H9 (cell line): ENCODE measurements at regions not wholly inside any gene's neighbourhood (a gene's known extent, or its start where the extent isn't known, plus 50 kb on each side); places are given as distances from the start of the nearest gene placed in this dataset.

ENCODE experiments used
- DNase-seq: peaks from one replicate; pipeline ENCODE4 v3.0.0-alpha.2; 2017
- H2AFZ ChIP-seq: one replicate; pipeline ENCODE4 v1.6.1; 2013; ENCODE audit warnings: mild to moderate bottlenecking, low read length, control low read depth, moderate library complexity
- H2AK5ac ChIP-seq: 2 replicates; pipeline ENCODE4 v1.6.1; 2013; ENCODE audit warnings: low read length, control low read depth, mixed read lengths; ENCODE audit not compliant: insufficient read length
- H2BK120ac ChIP-seq: one replicate; pipeline ENCODE4 v1.6.1; 2013; ENCODE audit warnings: low read depth, mild to moderate bottlenecking, low read length, control low read depth, inconsistent platforms; ENCODE audit not compliant: poor library complexity, severe bottlenecking
- H2BK12ac ChIP-seq: 2 replicates; pipeline ENCODE4 v1.6.1; 2013; ENCODE audit warnings: low read length, control low read depth, mixed read lengths, low read depth; ENCODE audit not compliant: insufficient read length
- H2BK15ac ChIP-seq: 2 replicates; pipeline ENCODE4 v1.6.1; 2013; ENCODE audit warnings: low read depth, low read length, control low read depth
- H2BK20ac ChIP-seq: one replicate; pipeline ENCODE4 v1.6.1; 2013; ENCODE audit warnings: low read depth, mild to moderate bottlenecking, low read length, control low read depth, inconsistent platforms; ENCODE audit not compliant: poor library complexity, severe bottlenecking
- H2BK5ac ChIP-seq: 2 replicates; pipeline ENCODE4 v1.6.1; 2013; ENCODE audit warnings: low read length, control low read depth, mixed read lengths; ENCODE audit not compliant: insufficient read length
- H3K14ac ChIP-seq: 2 replicates; pipeline ENCODE4 v1.6.1; 2013; ENCODE audit warnings: low read length, control low read depth; ENCODE audit not compliant: insufficient read depth
- H3K18ac ChIP-seq: 2 replicates; pipeline ENCODE4 v1.6.1; 2013; ENCODE audit warnings: low read depth, mild to moderate bottlenecking, mixed read lengths, low read length, control low read depth; ENCODE audit not compliant: insufficient read length
- H3K23ac ChIP-seq: 2 replicates; pipeline ENCODE4 v1.6.1; 2013; ENCODE audit warnings: low read length, control low read depth, mixed read lengths, low read depth; ENCODE audit not compliant: insufficient read length
- H3K23me2 ChIP-seq: 2 replicates; pipeline ENCODE4 v1.6.1; 2013; ENCODE audit warnings: low read depth, mild to moderate bottlenecking, mixed read lengths, low read length, control low read depth; ENCODE audit not compliant: insufficient read length, poor library complexity, severe bottlenecking
- H3K27ac ChIP-seq: 2 replicates; pipeline ENCODE4 v1.5.1; 2013; ENCODE audit warnings: low read length, control low read depth, mixed read lengths, low read depth; ENCODE audit not compliant: insufficient read length
- H3K27me3 ChIP-seq: 2 replicates; pipeline ENCODE4 v1.6.1; 2013; ENCODE audit warnings: low read length, control low read depth, inconsistent platforms; ENCODE audit not compliant: insufficient read depth
- H3K4ac ChIP-seq: 2 replicates; pipeline ENCODE4 v1.6.1; 2013; ENCODE audit warnings: low read depth, mild to moderate bottlenecking, control low read depth, inconsistent platforms, low read length, moderate library complexity
- H3K4me1 ChIP-seq: 2 replicates; pipeline ENCODE4 v1.6.1; 2013; ENCODE audit warnings: low read length, control low read depth, inconsistent platforms; ENCODE audit not compliant: insufficient read depth
- H3K4me2 ChIP-seq: 2 replicates; pipeline ENCODE4 v1.6.1; 2013; ENCODE audit warnings: low read length, control low read depth, mixed read lengths; ENCODE audit not compliant: insufficient read length, insufficient read depth
- H3K56ac ChIP-seq: 2 replicates; pipeline ENCODE4 v1.6.1; 2013; ENCODE audit warnings: low read depth, mild to moderate bottlenecking, mixed read lengths, low read length, control low read depth; ENCODE audit not compliant: insufficient read length
- H3K79me1 ChIP-seq: 2 replicates; pipeline ENCODE4 v1.6.1; 2013; ENCODE audit warnings: low read depth, mild to moderate bottlenecking, moderate library complexity, low read length, control low read depth, inconsistent platforms; ENCODE audit not compliant: insufficient read depth, poor library complexity, severe bottlenecking
- H3K79me2 ChIP-seq: 2 replicates; pipeline ENCODE4 v1.6.1; 2013; ENCODE audit warnings: low read length, control low read depth, inconsistent platforms; ENCODE audit not compliant: insufficient read depth
- H3K9ac ChIP-seq: 2 replicates; pipeline ENCODE4 v1.6.1; 2013; ENCODE audit warnings: low read length, control low read depth, mixed read lengths; ENCODE audit not compliant: insufficient read length; ENCODE audit errors: extremely low read depth
- H3K9me3 ChIP-seq: one replicate; pipeline ENCODE4 v1.6.1; 2013; ENCODE audit warnings: low read depth, low read length, inconsistent platforms; ENCODE audit not compliant: control insufficient read depth
- H3T11ph ChIP-seq: one replicate; pipeline ENCODE4 v1.6.1; 2013; ENCODE audit warnings: mild to moderate bottlenecking, low read length, control low read depth, inconsistent platforms
- H4K20me1 ChIP-seq: one replicate; pipeline ENCODE4 v1.6.1; 2013; ENCODE audit not compliant: control insufficient read depth, insufficient read length, insufficient read depth
- H4K5ac ChIP-seq: 2 replicates; pipeline ENCODE4 v1.6.1; 2013; ENCODE audit warnings: low read depth, mild to moderate bottlenecking, mixed read lengths, low read length, control low read depth; ENCODE audit not compliant: insufficient read length
- H4K8ac ChIP-seq: replicated peaks from 2 replicates; pipeline ENCODE4 v1.6.1; 2013; ENCODE audit warnings: low read length, control low read depth, mixed read lengths, low read depth; ENCODE audit not compliant: insufficient read length
- H4K91ac ChIP-seq: 2 replicates; pipeline ENCODE4 v1.6.1; 2013; ENCODE audit warnings: low read depth, mild to moderate bottlenecking, moderate library complexity, mixed read lengths, low read length, control low read depth; ENCODE audit not compliant: insufficient read length
- H3K27ac Mint-ChIP-seq, 3 experiments: 2 replicates in 2 of 3; 3 replicates in 1 of 3; pipeline ENCODE4 v1.8.0; 2020 to 2021; ENCODE audit warnings: mixed read lengths in 3 of 3, mild to moderate bottlenecking in 1 of 3, moderate library complexity in 1 of 3
- H3K27me3 Mint-ChIP-seq: 2 replicates; pipeline ENCODE4 v1.8.0; 2021; ENCODE audit warnings: low read depth, mild to moderate bottlenecking, moderate library complexity, mixed read lengths
- H3K36me3 Mint-ChIP-seq, 3 experiments: 2 replicates in 2 of 3; 3 replicates in 1 of 3; pipeline ENCODE4 v1.8.0; 2020 to 2021; ENCODE audit warnings: low read depth in 3 of 3, mixed read lengths in 3 of 3; ENCODE audit not compliant: insufficient read depth in 1 of 3
- H3K4me1 Mint-ChIP-seq, 2 experiments: 2 replicates each; pipeline ENCODE4 v1.8.0; 2020; ENCODE audit warnings: mixed read lengths in 2 of 2
- H3K4me3 Mint-ChIP-seq, 2 experiments: 2 replicates in 1 of 2; 3 replicates in 1 of 2; pipeline ENCODE4 v1.8.0; 2020 to 2021; ENCODE audit warnings: mild to moderate bottlenecking in 2 of 2, mixed read lengths in 2 of 2, moderate library complexity in 1 of 2
- H3K9me3 Mint-ChIP-seq, 2 experiments: 2 replicates in 1 of 2; 3 replicates in 1 of 2; pipeline ENCODE4 v1.8.0; 2020; ENCODE audit warnings: mild to moderate bottlenecking in 2 of 2, mixed read lengths in 2 of 2, moderate library complexity in 1 of 2
- WGBS: extraction: QIAGEN DNeasy Blood & Tissue Kit; methylation state at CpG from one replicate; pipeline ENCODE4 v1.1.7; 2013; ENCODE audit warnings: missing lambda C conversion rate, low lambda C conversion rate, mixed read lengths; ENCODE audit not compliant: insufficient read length; ENCODE audit errors: extremely low coverage; 5-methylcytosine and 5-hydroxymethylcytosine counted together
- TF ChIP-seq, protein P1 (sequence below): fragments of 200-600 bp; sonication (generic); conservative IDR thresholded peaks from 3 replicates; pipeline ENCODE4 v1.8.0; 2021; ENCODE audit warnings: antibody characterized with exemption, mild to moderate bottlenecking

DNA sequence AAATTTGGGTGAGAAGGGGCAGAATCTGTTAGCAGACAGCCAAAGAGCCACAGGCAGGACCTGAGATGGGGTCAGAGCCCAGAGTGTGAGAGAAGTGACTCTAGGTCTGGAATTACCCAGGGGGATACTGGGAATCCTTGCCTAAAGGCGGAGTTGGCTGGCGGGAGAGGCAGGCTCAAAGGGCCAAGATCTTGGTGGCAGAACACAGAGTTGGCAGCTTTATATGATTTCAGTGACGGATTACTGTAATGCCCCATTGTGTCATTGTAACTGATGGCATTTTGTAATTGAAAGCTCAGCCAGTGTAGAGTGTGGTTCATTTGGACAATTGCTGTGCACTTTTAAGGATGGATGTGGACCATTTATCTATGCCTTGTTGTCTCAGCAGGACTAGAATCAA lies 77.3 kb downstream of the SMIM20 start:
- H2BK20ac ChIP-seq, result no peak overlapping the region

More for the DNA sequence above, 77.3 kb downstream of the SMIM20 start:
- Mint-ChIP-seq H3K4me3 (no peak overlapping the region), H3K27me3 (no peaks in the 10 kb centered on the region), H3K9me3 (peaks cover 3 to 10% of the 10 kb centered on the region in 2 experiments; a peak in 4 of 5 replicates), H3K27ac (peak overlapping the region in 2 of 3 experiments; percentile 34 to 43; a peak in 2 of 7 replicates), H3K4me1 (peaks cover 24 to 28% of the 10 kb centered on the region in 2 experiments), H3K36me3 (peaks cover 0 to 10% (median 0%) of the 10 kb centered on the region in 3 experiments; a peak in 4 of 7 replicates)
- H3K14ac ChIP-seq, result no peak overlapping the region
- no peak overlapping the region for H2BK5ac ChIP-seq
- no peak overlapping the region for H4K5ac ChIP-seq
- no peak overlapping the region for H3K27ac ChIP-seq
- H3K23me2 ChIP-seq, result no peaks in the 10 kb centered on the region
- no peak for DNase-seq
- no peak overlapping the region for H2BK120ac ChIP-seq
- H4K8ac ChIP-seq, result no peak overlapping the region
- no peak overlapping the region for H2BK15ac ChIP-seq
- no peak overlapping the region for H3K18ac ChIP-seq
- H3K27me3 ChIP-seq, result no peaks in the 10 kb centered on the region
- H2AFZ ChIP-seq, result no peak overlapping the region
- no peaks in the 10 kb centered on the region; the same call in 1 of the 2 replicates for H3K4me1 ChIP-seq
- H3K9ac ChIP-seq, result no peak overlapping the region
- no peak overlapping the region for H3T11ph ChIP-seq
- H3K79me1 ChIP-seq, result no peaks in the 10 kb centered on the region
- TF ChIP-seq, protein P1, sequence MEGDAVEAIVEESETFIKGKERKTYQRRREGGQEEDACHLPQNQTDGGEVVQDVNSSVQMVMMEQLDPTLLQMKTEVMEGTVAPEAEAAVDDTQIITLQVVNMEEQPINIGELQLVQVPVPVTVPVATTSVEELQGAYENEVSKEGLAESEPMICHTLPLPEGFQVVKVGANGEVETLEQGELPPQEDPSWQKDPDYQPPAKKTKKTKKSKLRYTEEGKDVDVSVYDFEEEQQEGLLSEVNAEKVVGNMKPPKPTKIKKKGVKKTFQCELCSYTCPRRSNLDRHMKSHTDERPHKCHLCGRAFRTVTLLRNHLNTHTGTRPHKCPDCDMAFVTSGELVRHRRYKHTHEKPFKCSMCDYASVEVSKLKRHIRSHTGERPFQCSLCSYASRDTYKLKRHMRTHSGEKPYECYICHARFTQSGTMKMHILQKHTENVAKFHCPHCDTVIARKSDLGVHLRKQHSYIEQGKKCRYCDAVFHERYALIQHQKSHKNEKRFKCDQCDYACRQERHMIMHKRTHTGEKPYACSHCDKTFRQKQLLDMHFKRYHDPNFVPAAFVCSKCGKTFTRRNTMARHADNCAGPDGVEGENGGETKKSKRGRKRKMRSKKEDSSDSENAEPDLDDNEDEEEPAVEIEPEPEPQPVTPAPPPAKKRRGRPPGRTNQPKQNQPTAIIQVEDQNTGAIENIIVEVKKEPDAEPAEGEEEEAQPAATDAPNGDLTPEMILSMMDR, result no peak
- no peak overlapping the region for H4K91ac ChIP-seq
- no peak overlapping the region for H3K56ac ChIP-seq
- no peak overlapping the region for H2BK12ac ChIP-seq
- no peaks in the 10 kb centered on the region for H3K79me2 ChIP-seq
- no peak overlapping the region for H3K4ac ChIP-seq
- no peak overlapping the region for H3K4me2 ChIP-seq
- H4K20me1 ChIP-seq, result no peaks in the 10 kb centered on the region
- no peak overlapping the region for H3K23ac ChIP-seq
- no CpG with 5 or more reads among the region's 3 CpGs for WGBS
- no peak overlapping the region for H2AK5ac ChIP-seq
- H3K9me3 ChIP-seq, result no peaks in the 10 kb centered on the region
